ENCODE measurements at regions not wholly inside any gene's neighbourhood (a gene's known extent, or its start where the extent isn't known, plus 50 kb on each side); places are given as distances from the start of the nearest gene placed in this dataset.

GRCh38 chr5:53358794-53359193, 121.6 kb upstream of the FST start:
- no peaks in the 10 kb centered on the region for H3K36me3 ChIP-seq
- TF ChIP-seq CTCF (IDR thresholded peaks at IDR 0.05), result no peak
- intact Hi-C loops (cut with DNase I), result no loop called here
- no peak overlapping the region for H3K4me3 ChIP-seq
- H3K4me1 ChIP-seq, result peaks cover 0 to 15% (median 0%) of the 10 kb centered on the region in 9 donors
- DNase-seq (no peak), ATAC-seq (no peak)
- H3K27me3 ChIP-seq, result no peaks in the 10 kb centered on the region
- H3K9me3 ChIP-seq, result no peaks in the 10 kb centered on the region
- 69 to 80% methylated on average over 2 of the region's 2 CpGs for WGBS, 2 donors
- H3K27ac ChIP-seq, result peak overlapping the region in 4 of 10 donors; percentile 7 to 71 (median 46)

DNA sequence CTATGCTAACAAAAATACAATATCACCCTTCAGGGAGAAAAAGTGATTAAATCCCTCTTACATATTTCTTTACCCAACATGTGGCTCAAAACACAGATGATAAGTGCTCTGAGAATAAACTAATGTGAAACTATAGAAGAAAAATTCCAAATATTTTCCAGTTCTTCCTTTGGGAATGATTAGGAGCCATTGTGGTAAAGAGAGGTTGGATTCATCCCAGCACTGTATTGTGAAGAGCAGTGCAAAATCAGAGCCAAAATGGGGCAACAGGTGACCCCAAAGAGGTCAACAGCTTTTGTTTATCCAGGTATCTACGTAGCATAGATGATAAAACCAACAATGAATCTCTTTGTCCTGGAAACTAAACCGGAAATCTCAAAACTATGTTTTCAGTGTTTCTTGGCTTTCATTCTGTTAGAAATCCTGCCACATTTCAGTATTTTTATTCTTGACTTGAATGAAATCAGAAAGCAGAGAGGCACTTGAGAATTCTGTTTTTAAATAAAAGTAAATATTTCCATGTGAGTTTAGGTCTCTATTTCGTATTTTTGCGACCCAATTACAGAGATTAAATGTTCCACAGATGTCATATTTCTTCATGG, 120.4 kb upstream of the FST start:
- Histone ChIP-seq H3K27me3 (no peaks in the 10 kb centered on the region), H3K36me3 (no peaks in the 10 kb centered on the region), H3K27ac (peak overlapping the region in 8 of 10 donors; percentile 13 to 71 (median 52)), H3K4me1 (peaks cover 0 to 15% (median 0%) of the 10 kb centered on the region in 9 donors), H3K4me3 (no peak overlapping the region), H3K9me3 (no peaks in the 10 kb centered on the region)
- 49 to 57% methylated on average over 4 of the region's 4 CpGs for WGBS, 2 donors
- ATAC-seq, result peak in 5 of 8 donors; percentile 18 to 49 (median 31)
- no peak for TF ChIP-seq CTCF (IDR thresholded peaks at IDR 0.05)
- intact Hi-C loops (cut with DNase I), result loop anchor here in 1 of 10 donors (5.0 kb wide), 1 partner anchor 1027 kb away; no protein-coding TSS in a partner anchor
- no peak for DNase-seq

DNA sequence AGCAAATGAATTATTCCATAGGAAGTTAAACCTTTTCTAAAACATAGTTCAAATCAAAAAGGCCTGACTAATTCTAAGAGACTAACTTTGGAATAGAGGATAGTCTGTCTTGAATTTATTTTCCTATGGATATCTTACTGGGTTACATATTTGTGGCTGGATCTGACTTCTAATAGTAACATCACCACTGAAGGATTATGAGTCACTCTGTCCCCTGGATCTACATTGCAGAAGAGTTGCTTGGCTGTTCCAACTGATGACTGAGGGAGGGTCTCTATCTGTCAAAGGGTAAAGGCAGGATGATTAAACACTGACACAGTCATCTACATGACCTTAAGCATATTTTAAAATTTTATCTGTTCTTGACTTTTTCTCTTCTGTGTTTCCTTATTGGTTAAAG, 119.6 kb upstream of the FST start:
- ATAC-seq (peak in 3 of 8 donors; percentile 31 to 57 (median 47)), DNase-seq (no peak)
- Histone ChIP-seq H3K36me3 (no peaks in the 10 kb centered on the region), H3K9me3 (no peaks in the 10 kb centered on the region), H3K27me3 (no peaks in the 10 kb centered on the region), H3K4me1 (peaks cover 0 to 15% (median 0%) of the 10 kb centered on the region in 9 donors), H3K4me3 (no peak overlapping the region), H3K27ac (peak overlapping the region in 6 of 10 donors; percentile 35 to 71 (median 55))
- intact Hi-C loops (cut with DNase I), result loop anchor here in 1 of 10 donors (5.0 kb wide), 1 partner anchor 1026 kb away; no protein-coding TSS in a partner anchor
- no peak for TF ChIP-seq CTCF (IDR thresholded peaks at IDR 0.05)

- no peaks in the 10 kb centered on the region for H3K9me3 ChIP-seq
- H3K4me3 ChIP-seq, result no peak overlapping the region
- no peak for TF ChIP-seq CTCF (IDR thresholded peaks at IDR 0.05)
- ATAC-seq (no peak), DNase-seq (no peak)
- WGBS, 2 donors, result 85 to 93% methylated on average over 4 of the region's 4 CpGs
- H3K27me3 ChIP-seq, result no peaks in the 10 kb centered on the region
- no peaks in the 10 kb centered on the region for H3K36me3 ChIP-seq
- H3K4me1 ChIP-seq, result peaks cover 0 to 15% (median 0%) of the 10 kb centered on the region in 9 donors
- intact Hi-C loops (cut with DNase I), result loop anchor here in 1 of 10 donors (5.0 kb wide), 1 partner anchor 1026 kb away; no protein-coding TSS in a partner anchor
- H3K27ac ChIP-seq, result peak overlapping the region in 6 of 10 donors; percentile 11 to 65 (median 54)
These were observed 118.7 kb upstream of the FST start for GRCh38 chr5:53361708-53362107.
